Naive B cell (primary cell): ENCODE measurements at regions not wholly inside any gene's neighbourhood (a gene's known extent, or its start where the extent isn't known, plus 50 kb on each side); places are given as distances from the start of the nearest gene placed in this dataset.

Source experiments
- ATAC-seq, 2 donors: fragments of 150-1000 bp; cut with Tn5 transposase; 2 replicates each; pipeline ENCODE4 v1.10.0; 2021; ENCODE audit warnings: low read depth in 2 of 2, mild to moderate bottlenecking in 2 of 2, moderate library complexity in 2 of 2
- DNase-seq: peaks from one replicate; pipeline ENCODE4 v3.0.0; 2022
- H3K27ac Mint-ChIP-seq, 6 donors: one replicate each; pipeline ENCODE4 v1.8.0; 2020 to 2022; ENCODE audit warnings: mild to moderate bottlenecking in 6 of 6, mixed read lengths in 6 of 6, moderate library complexity in 5 of 6, inconsistent platforms in 2 of 6
- H3K27me3 Mint-ChIP-seq, 3 donors: one replicate each; pipeline ENCODE4 v1.8.0; 2021 to 2022; ENCODE audit warnings: mixed read lengths in 3 of 3, mild to moderate bottlenecking in 1 of 3
- H3K36me3 Mint-ChIP-seq, 2 donors: one replicate each; pipeline ENCODE4 v1.8.0; 2020 to 2022; ENCODE audit warnings: mixed read lengths in 2 of 2, inconsistent platforms in 1 of 2, mild to moderate bottlenecking in 1 of 2
- H3K4me1 Mint-ChIP-seq, 3 donors: one replicate each; pipeline ENCODE4 v1.8.0; 2020 to 2022; ENCODE audit warnings: mixed read lengths in 3 of 3, inconsistent platforms in 1 of 3, mild to moderate bottlenecking in 1 of 3, moderate library complexity in 1 of 3
- H3K4me3 Mint-ChIP-seq, 8 donors: one replicate each; pipeline ENCODE4 v1.8.0; 2020 to 2022; ENCODE audit warnings: mild to moderate bottlenecking in 8 of 8, mixed read lengths in 8 of 8, moderate library complexity in 8 of 8, inconsistent platforms in 2 of 8
- H3K9me3 Mint-ChIP-seq, 7 donors: one replicate each; pipeline ENCODE4 v1.8.0; 2020 to 2022; ENCODE audit warnings: mixed read lengths in 7 of 7, mild to moderate bottlenecking in 5 of 7, inconsistent platforms in 2 of 7, moderate library complexity in 1 of 7

DNA sequence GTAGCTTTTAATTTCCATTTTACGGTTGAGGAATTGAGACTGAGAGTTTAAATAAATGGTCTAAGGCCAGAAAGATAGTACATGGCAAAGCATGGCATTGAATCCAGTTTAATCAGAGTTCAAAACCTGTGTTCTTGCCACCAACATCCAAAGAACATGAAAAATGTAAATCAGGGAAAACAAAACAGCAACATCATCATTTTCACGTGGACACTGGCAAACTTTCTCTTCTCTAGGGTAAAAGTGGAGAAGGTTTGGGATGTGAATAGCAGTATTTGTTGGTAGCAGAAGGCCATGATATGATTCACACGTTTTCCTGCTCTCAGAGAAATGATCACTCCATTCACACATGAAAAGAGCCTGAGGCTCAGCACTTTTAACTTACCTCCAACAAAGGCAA lies 357.7 kb downstream of the UQCRFS1 start:
- Mint-ChIP-seq H3K27me3 (peaks cover 0 to 6% (median 5%) of the 10 kb centered on the region in 3 donors), H3K4me1 (no peaks in the 10 kb centered on the region), H3K4me3 (no peak overlapping the region), H3K36me3 (no peaks in the 10 kb centered on the region), H3K27ac (no peak overlapping the region), H3K9me3 (peaks cover 0 to 16% (median 7%) of the 10 kb centered on the region in 7 donors)
- no peak for DNase-seq
- no peak for ATAC-seq

DNA sequence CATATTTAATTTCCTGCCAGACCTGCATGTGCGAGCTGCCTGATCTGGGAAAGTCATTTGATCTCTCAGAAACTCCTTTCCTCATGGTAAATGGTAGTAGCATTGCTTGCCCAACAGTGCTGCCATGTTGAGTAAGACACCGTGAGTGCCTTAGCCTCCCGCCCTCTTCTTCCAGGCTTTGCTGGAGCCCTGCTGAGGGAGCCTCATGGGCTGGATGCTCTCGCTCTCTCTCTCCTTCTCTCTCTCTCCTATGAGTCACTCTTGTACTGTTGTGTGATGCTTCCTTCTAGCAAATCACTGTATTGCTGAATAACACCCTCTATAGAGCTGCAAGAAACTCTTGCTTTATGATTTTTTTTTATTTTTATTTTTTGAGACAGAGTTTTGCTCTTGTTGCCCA lies 365.5 kb downstream of the UQCRFS1 start:
- ATAC-seq = no peak
- DNase-seq = no peak
- no peaks in the 10 kb centered on the region for H3K4me1 Mint-ChIP-seq
- peak overlapping the region in 1 of 6 donors; percentile 11 for H3K27ac Mint-ChIP-seq
- peaks cover 0 to 2% (median 0%) of the 10 kb centered on the region in 7 donors for H3K9me3 Mint-ChIP-seq
- H3K4me3 Mint-ChIP-seq = no peak overlapping the region
- no peaks in the 10 kb centered on the region for H3K27me3 Mint-ChIP-seq
- H3K36me3 Mint-ChIP-seq = no peaks in the 10 kb centered on the region

DNA sequence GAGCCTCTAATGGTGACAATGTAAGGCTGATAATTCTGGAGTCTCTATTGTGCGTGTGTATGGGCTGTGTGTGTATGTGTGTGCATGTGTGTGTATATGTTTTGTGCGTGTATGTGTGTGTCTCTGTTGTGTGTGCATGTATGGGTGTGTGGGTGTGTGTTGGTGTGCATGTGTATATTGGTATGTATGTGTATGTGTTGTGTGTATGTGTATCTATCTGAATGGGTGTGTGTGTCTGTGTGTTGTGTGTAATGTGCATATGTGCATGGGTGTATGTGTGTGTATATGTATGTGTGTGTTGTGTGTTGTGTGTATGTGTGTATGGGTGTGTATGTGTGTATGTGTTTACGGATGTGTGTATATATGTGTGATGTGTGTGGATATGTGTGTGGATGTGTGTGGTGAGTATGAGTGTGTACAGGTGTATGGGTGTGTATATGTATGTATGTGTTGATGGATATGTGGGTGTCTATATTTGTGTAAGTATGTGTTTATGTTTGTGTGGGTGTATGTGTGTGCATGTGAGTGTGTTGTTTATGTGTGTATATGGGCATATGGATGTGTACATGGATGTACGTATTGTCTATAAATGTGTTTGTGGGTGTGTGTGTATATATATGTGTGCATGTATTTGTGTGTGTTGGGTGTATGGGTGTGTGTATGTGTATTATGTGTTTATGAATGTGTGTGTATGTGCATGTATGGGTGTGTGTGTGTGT lies 366.7 kb downstream of the UQCRFS1 start:
- Mint-ChIP-seq H3K27ac (no peak overlapping the region), H3K4me3 (no peak overlapping the region), H3K27me3 (no peaks in the 10 kb centered on the region), H3K36me3 (no peaks in the 10 kb centered on the region), H3K4me1 (no peaks in the 10 kb centered on the region), H3K9me3 (peaks cover 0 to 2% (median 0%) of the 10 kb centered on the region in 7 donors)
- DNase-seq (no peak), ATAC-seq (no peak)

DNA sequence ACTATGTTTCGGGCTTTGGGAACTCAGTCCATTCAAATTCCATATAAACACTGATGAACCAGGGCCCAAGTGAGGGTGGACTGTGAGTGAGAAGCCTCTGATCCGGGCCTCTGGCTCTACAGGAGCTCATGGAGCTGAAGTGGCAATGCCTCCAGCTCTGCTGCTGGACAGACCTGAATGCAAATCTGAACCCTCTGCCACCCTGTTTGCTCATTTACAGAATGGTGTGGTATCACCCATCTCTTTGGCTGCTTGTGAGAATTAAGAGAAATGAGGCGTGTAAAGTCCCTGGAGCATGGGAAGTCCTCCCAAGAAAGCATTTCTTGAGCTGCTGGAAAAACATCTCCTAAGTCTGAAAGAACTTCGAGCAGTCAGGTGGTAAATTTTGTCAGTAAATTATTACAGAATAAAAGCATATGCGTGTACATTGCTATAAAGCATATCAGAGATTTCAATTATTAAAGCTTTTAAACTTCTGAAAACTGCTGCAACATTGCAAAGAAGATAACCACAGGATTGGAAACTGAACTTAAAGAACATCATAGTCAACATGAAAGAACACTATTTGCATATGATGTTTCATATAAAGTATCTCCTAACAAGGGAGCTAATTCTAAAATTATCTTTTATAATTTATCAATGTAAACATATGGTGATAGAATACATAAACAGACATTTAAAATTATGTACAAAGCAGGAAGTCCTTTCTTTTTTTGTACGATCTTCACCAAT lies 369.0 kb downstream of the UQCRFS1 start:
- no peak overlapping the region for H3K4me3 Mint-ChIP-seq
- H3K27ac Mint-ChIP-seq = no peak overlapping the region

DNA sequence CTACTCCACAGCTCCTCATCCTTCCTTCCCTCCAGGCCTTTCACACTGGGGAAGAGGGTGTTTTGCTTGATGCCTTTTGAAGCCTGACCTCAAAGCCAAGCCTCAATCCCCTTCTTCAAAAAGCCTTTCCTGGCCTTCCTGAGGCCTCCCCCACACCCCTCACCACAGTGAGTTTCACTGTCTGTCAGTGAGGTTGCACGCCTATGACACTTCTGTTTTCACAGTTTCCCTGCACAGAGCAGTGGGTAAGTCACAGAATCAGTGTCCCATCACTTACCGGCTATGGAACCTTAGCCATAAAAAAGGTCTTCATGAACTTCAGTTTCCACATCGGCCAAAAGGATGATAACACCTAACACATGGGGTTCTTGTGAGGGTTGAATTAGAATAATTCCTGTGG lies 371.4 kb downstream of the UQCRFS1 start:
- H3K27me3 Mint-ChIP-seq = peaks cover 0 to 3% (median 0%) of the 10 kb centered on the region in 3 donors
- ATAC-seq = no peak
- H3K4me1 Mint-ChIP-seq = no peaks in the 10 kb centered on the region

More for the DNA sequence above, 369.0 kb downstream of the UQCRFS1 start:
- Mint-ChIP-seq H3K27me3 (no peaks in the 10 kb centered on the region), H3K36me3 (no peaks in the 10 kb centered on the region), H3K4me1 (no peaks in the 10 kb centered on the region), H3K9me3 (peaks cover 0 to 2% (median 0%) of the 10 kb centered on the region in 7 donors)
- DNase-seq (no peak), ATAC-seq (no peak)

GRCh38 chr19:28840891-28841290 lies 372.1 kb downstream of the UQCRFS1 start:
- no peak for ATAC-seq
- Mint-ChIP-seq H3K27ac (peak overlapping the region in 1 of 6 donors; percentile 11), H3K27me3 (peaks cover 0 to 5% (median 3%) of the 10 kb centered on the region in 3 donors)

More for the DNA sequence above, 371.4 kb downstream of the UQCRFS1 start:
- no peak for DNase-seq
- H3K36me3 Mint-ChIP-seq = no peaks in the 10 kb centered on the region
- H3K27ac Mint-ChIP-seq = no peak overlapping the region
- H3K9me3 Mint-ChIP-seq = no peaks in the 10 kb centered on the region
- no peak overlapping the region for H3K4me3 Mint-ChIP-seq

GRCh38 chr19:28839455-28839854 lies 373.5 kb downstream of the UQCRFS1 start:
- H3K36me3 Mint-ChIP-seq = no peaks in the 10 kb centered on the region
- peaks cover 0 to 12% (median 3%) of the 10 kb centered on the region in 3 donors for H3K27me3 Mint-ChIP-seq
- peaks cover 0 to 3% (median 0%) of the 10 kb centered on the region in 7 donors for H3K9me3 Mint-ChIP-seq
- ATAC-seq (no peak), DNase-seq (no peak)
- no peak overlapping the region for H3K4me3 Mint-ChIP-seq
- H3K4me1 Mint-ChIP-seq = no peaks in the 10 kb centered on the region
- H3K27ac Mint-ChIP-seq = no peak overlapping the region

More at GRCh38 chr19:28840891-28841290, 372.1 kb downstream of the UQCRFS1 start:
- Mint-ChIP-seq H3K4me1 (no peaks in the 10 kb centered on the region), H3K4me3 (no peak overlapping the region), H3K9me3 (no peaks in the 10 kb centered on the region), H3K36me3 (no peaks in the 10 kb centered on the region)
- DNase-seq = no peak

GRCh38 chr19:28838909-28839308 lies 374.0 kb downstream of the UQCRFS1 start:
- Mint-ChIP-seq H3K27ac (no peak overlapping the region), H3K9me3 (peaks cover 0 to 3% (median 0%) of the 10 kb centered on the region in 7 donors), H3K4me1 (no peaks in the 10 kb centered on the region), H3K27me3 (peaks cover 0 to 16% (median 3%) of the 10 kb centered on the region in 3 donors), H3K4me3 (no peak overlapping the region), H3K36me3 (no peaks in the 10 kb centered on the region)
- ATAC-seq (no peak), DNase-seq (no peak)

DNA sequence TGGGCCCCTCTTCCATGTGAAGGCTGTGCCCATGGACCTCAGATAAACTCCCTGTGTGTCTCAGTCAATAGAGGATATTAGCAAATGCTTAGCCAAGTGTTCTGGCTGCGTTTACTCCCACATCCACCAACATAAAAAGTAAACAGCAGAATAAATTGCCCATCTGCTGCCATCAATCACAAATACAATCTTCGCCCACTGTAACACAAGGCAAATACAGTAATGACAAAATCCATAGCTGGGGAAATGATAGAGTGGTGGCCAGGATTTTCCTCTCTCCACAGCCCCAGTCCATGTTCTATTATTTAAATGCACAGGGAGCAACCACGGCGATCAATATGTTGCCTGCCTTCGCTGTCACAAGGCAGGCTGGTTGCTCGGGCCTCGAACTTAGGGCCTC lies 376.5 kb downstream of the UQCRFS1 start:
- Mint-ChIP-seq H3K36me3 (no peaks in the 10 kb centered on the region), H3K27ac (no peak overlapping the region), H3K27me3 (peaks cover 0 to 16% (median 3%) of the 10 kb centered on the region in 3 donors), H3K4me3 (no peak overlapping the region), H3K4me1 (no peaks in the 10 kb centered on the region), H3K9me3 (peaks cover 0 to 3% (median 0%) of the 10 kb centered on the region in 7 donors)
- ATAC-seq (no peak), DNase-seq (no peak)

DNA sequence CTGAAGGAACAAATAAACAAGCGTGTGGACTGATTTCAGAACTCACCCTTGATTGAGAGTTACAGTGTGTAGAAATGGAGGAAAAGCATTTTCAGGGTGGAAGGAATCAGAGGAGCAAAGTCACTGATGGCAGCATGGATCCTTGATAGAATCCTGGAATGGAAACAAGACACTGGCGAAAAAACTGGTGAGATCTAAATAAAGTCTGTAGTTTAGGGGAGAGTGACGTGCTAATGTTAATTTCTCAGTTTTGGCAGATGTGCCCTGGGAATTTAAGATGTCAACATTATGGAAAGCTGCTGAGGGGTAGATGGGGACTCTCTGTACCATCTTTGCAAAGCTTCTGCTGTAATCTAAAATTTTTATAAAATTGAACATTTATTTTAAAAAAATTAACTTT lies 378.0 kb downstream of the UQCRFS1 start:
- DNase-seq = no peak
- no peaks in the 10 kb centered on the region for H3K36me3 Mint-ChIP-seq
- H3K27ac Mint-ChIP-seq = no peak overlapping the region
- no peak overlapping the region for H3K4me3 Mint-ChIP-seq
- peaks cover 0 to 21% (median 3%) of the 10 kb centered on the region in 3 donors for H3K27me3 Mint-ChIP-seq
- H3K4me1 Mint-ChIP-seq = no peaks in the 10 kb centered on the region
- no peak for ATAC-seq
- H3K9me3 Mint-ChIP-seq = peaks cover 0 to 4% (median 0%) of the 10 kb centered on the region in 7 donors

- no peak for DNase-seq
- Mint-ChIP-seq H3K36me3 (no peaks in the 10 kb centered on the region), H3K4me1 (no peaks in the 10 kb centered on the region), H3K27ac (no peak overlapping the region), H3K9me3 (peaks cover 0 to 9% (median 0%) of the 10 kb centered on the region in 7 donors), H3K4me3 (no peak overlapping the region), H3K27me3 (peaks cover 0 to 21% (median 0%) of the 10 kb centered on the region in 3 donors)
- no peak for ATAC-seq
Observed at GRCh38 chr19:28831462-28831861, 381.5 kb downstream of the UQCRFS1 start.

DNA sequence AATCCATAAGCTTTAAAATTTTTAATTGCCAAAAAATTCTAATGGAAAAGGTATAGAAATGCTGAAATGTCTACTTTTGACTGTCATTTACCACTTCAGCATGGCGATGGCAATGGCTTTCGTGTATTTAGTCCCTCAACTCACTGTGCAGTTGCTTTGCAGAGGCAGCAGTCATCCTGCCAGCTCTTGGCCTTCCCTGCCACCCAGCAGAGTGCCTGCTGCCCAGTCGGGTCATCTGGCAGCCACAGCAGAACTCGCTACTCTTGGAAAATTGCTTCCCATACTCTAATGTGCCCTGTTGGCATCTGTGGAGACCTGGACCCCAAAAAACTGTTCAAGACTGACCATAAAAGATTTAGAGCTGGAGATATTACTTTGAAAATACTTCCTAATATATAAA lies 383.2 kb downstream of the UQCRFS1 start:
- Mint-ChIP-seq H3K4me1 (no peaks in the 10 kb centered on the region), H3K9me3 (peaks cover 0 to 9% (median 0%) of the 10 kb centered on the region in 7 donors), H3K4me3 (peak overlapping the region in 1 of 8 donors; percentile 8), H3K36me3 (no peaks in the 10 kb centered on the region), H3K27me3 (peaks cover 0 to 12% (median 0%) of the 10 kb centered on the region in 3 donors), H3K27ac (no peak overlapping the region)
- no peak for ATAC-seq
- DNase-seq = no peak

- Mint-ChIP-seq H3K27ac (no peak overlapping the region), H3K27me3 (peaks cover 0 to 8% (median 0%) of the 10 kb centered on the region in 3 donors), H3K36me3 (no peaks in the 10 kb centered on the region), H3K9me3 (peaks cover 0 to 11% (median 0%) of the 10 kb centered on the region in 7 donors), H3K4me3 (no peak overlapping the region), H3K4me1 (no peaks in the 10 kb centered on the region)
- DNase-seq (no peak), ATAC-seq (no peak)
Observed at GRCh38 chr19:28829359-28829758, 383.6 kb downstream of the UQCRFS1 start.
